ENCODE measurements at regions not wholly inside any gene's neighbourhood (a gene's known extent, or its start where the extent isn't known, plus 50 kb on each side); places are given as distances from the start of the nearest gene placed in this dataset.

GRCh38 chr21:15496911-15497310 is 232.9 kb upstream of the USP25 start:
- ChIA-PET CTCF (interaction anchor here (0.6 to 0.8 kb wide), 2 partner anchors 9 to 426 kb away, joined by 3 to 7 read pairs; no protein-coding TSS in a partner anchor), POLR2A (no interaction called here)
- TF ChIP-seq ZNF24 (tag by site-specific recombination; IDR thresholded peaks at IDR 0.05) (no peak), ZBTB44 (tag by site-specific recombination; IDR thresholded peaks at IDR 0.05) (no peak), ZNF211 (tag by site-specific recombination; IDR thresholded peaks at IDR 0.05; ENCODE audit: low read depth) (no peak), ZNF747 (tag by site-specific recombination; IDR thresholded peaks at IDR 0.05) (no peak), ZNF621 (tag by site-specific recombination; IDR thresholded peaks at IDR 0.05) (no peak), ZBTB1 (tag by site-specific recombination; IDR thresholded peaks at IDR 0.05) (no peak), ZNF221 (tag by site-specific recombination; IDR thresholded peaks at IDR 0.05; ENCODE audit: borderline replicate concordance) (no peak), ZNF626 (tag by site-specific recombination; IDR thresholded peaks at IDR 0.05) (no peak), ZNF274 (IDR thresholded peaks at IDR 0.05; ENCODE audit: low read length) (no peak), ZNF274 (tag by site-specific recombination; IDR thresholded peaks at IDR 0.05; ENCODE audit: borderline replicate concordance) (no peak), ZBTB6 (tag by site-specific recombination; IDR thresholded peaks at IDR 0.05) (no peak)
- H3K27ac ChIP-seq (ENCODE audit: extremely low read depth, low read depth, low read length), result no peak overlapping the region
- no peak overlapping the region for H3K4me3 ChIP-seq (ENCODE audit: low read depth, low read length)
- H3K4me1 ChIP-seq (ENCODE audit: control insufficient read depth, insufficient read depth, low read length), result peaks cover 9% of the 10 kb centered on the region
- H3K36me3 ChIP-seq (ENCODE audit: control insufficient read depth in 2 of 2, insufficient read depth in 1 of 2, low read length in 2 of 2), result no peaks in the 10 kb centered on the region
- H3K9me3 ChIP-seq (ENCODE audit: control insufficient read depth, insufficient read depth, low read depth, low read length), result no peaks in the 10 kb centered on the region

DNA sequence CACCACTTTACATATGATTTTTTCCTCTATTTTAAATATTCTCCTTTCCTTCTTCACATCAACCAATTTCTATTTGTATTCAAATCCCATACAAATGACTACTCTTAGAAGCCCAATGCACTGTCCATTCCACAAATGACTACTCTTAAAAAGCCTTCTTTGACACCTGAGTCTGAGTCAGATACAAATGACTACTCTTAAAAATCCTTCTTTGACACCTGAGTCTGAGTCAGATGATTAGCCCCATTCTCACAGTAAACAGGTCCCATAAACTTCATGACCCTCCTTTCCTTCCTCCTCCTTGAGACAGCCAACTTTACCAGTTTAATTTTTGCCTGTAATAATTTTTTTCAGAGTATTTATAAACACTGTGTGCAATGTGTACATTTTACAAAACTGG is 231.3 kb upstream of the USP25 start:
- Histone ChIP-seq H3K36me3 (ENCODE audit: control insufficient read depth in 2 of 2, insufficient read depth in 1 of 2, low read length in 2 of 2) (no peaks in the 10 kb centered on the region), H3K27ac (ENCODE audit: extremely low read depth, low read depth, low read length) (no peak overlapping the region), H3K9me3 (ENCODE audit: control insufficient read depth, insufficient read depth, low read depth, low read length) (no peaks in the 10 kb centered on the region), H3K4me3 (ENCODE audit: low read depth, low read length) (no peak overlapping the region), H3K4me1 (ENCODE audit: control insufficient read depth, insufficient read depth, low read length) (peaks cover 3% of the 10 kb centered on the region)
- TF ChIP-seq ZNF10 (tag by site-specific recombination; IDR thresholded peaks at IDR 0.05) (no peak), ZNF274 (IDR thresholded peaks at IDR 0.05; ENCODE audit: low read length) (no peak), ZNF274 (tag by site-specific recombination; IDR thresholded peaks at IDR 0.05; ENCODE audit: borderline replicate concordance) (no peak), ZNF114 (tag by site-specific recombination; IDR thresholded peaks at IDR 0.05) (no peak), ZNF426 (tag by site-specific recombination; IDR thresholded peaks at IDR 0.05) (no peak), ELK4 (IDR thresholded peaks at IDR 0.05; ENCODE audit: borderline replicate concordance, low read depth, low read length) (no peak), ZNF670 (tag by site-specific recombination; IDR thresholded peaks at IDR 0.05; ENCODE audit: low read depth) (no peak), ATF2 (tag by site-specific recombination; IDR thresholded peaks at IDR 0.05; ENCODE audit: low read depth) (no peak)
- ChIA-PET POLR2A (no interaction called here), CTCF (interaction anchor here (0.7 to 2.1 kb wide), 2 partner anchors 14 to 16 kb away, joined by 3 to 5 read pairs; no protein-coding TSS in a partner anchor)

GRCh38 chr21:15506086-15506485 is 223.7 kb upstream of the USP25 start:
- ChIA-PET CTCF (no interaction called here), POLR2A (no interaction called here)
- Histone ChIP-seq H3K4me3 (ENCODE audit: low read depth, low read length) (no peak overlapping the region), H3K36me3 (ENCODE audit: control insufficient read depth in 2 of 2, insufficient read depth in 1 of 2, low read length in 2 of 2) (no peaks in the 10 kb centered on the region), H3K27ac (ENCODE audit: extremely low read depth, low read depth, low read length) (no peak overlapping the region), H3K4me1 (ENCODE audit: control insufficient read depth, insufficient read depth, low read length) (no peaks in the 10 kb centered on the region), H3K9me3 (ENCODE audit: control insufficient read depth, insufficient read depth, low read depth, low read length) (no peaks in the 10 kb centered on the region; the same call in 1 of the 2 replicates)
- TF ChIP-seq WT1 (tag by site-specific recombination; IDR thresholded peaks at IDR 0.05) (no peak), PRDM4 (tag by site-specific recombination; IDR thresholded peaks at IDR 0.05) (no peak), PBX3 (CRISPR knock-in tag; IDR thresholded peaks at IDR 0.05) (no peak)
- TF ChIP-seq, protein P1, sequence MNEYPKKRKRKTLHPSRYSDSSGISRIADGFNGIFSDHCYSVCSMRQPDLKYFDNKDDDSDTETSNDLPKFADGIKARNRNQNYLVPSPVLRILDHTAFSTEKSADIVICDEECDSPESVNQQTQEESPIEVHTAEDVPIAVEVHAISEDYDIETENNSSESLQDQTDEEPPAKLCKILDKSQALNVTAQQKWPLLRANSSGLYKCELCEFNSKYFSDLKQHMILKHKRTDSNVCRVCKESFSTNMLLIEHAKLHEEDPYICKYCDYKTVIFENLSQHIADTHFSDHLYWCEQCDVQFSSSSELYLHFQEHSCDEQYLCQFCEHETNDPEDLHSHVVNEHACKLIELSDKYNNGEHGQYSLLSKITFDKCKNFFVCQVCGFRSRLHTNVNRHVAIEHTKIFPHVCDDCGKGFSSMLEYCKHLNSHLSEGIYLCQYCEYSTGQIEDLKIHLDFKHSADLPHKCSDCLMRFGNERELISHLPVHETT (tag by site-specific recombination; IDR thresholded peaks at IDR 0.05), result no peak

Data from HEK293 (cell line).